GM12891 (cell line): ENCODE measurements at regions not wholly inside any gene's neighbourhood (a gene's known extent, or its start where the extent isn't known, plus 50 kb on each side); places are given as distances from the start of the nearest gene placed in this dataset.
A peak's percentile ranks its signal among the peaks of the same experiment; 100 is the strongest.
"Not testable (repeated sequence)": the region's sequence is repeated elsewhere in the genome, so short reads cannot be mapped to it uniquely, and the experiment has no call there.

Experiments used
- DNase-seq: peaks from one replicate; pipeline ENCODE4 v3.0.0; 2011; ENCODE audit warnings: low spot score; ENCODE audit not compliant: insufficient read length
- FAIRE-seq: peaks from 2 replicates; lab custom pipeline; 2011; peaks lifted over from hg19 to GRCh38; lab: Jason Lieb, UNC
- PAX5 ChIP-seq: IDR thresholded peaks from 2 replicates; pipeline ENCODE4 v1.6.1; 2011; ENCODE audit warnings: low read length, moderate library complexity, mild to moderate bottlenecking; ENCODE audit not compliant: insufficient read depth, severe bottlenecking
- POLR2A ChIP-seq: IDR thresholded peaks from 2 replicates; pipeline ENCODE4 v1.6.1; 2011; ENCODE audit warnings: low read depth, low read length, control low read depth
- POLR2AphosphoS5 ChIP-seq: IDR thresholded peaks from 2 replicates; pipeline ENCODE4 v1.6.1; 2011; ENCODE audit warnings: low read depth, low read length, control low read depth
- POU2F2 ChIP-seq: IDR thresholded peaks from 2 replicates; pipeline ENCODE4 v1.6.1; 2011; ENCODE audit warnings: low read depth, mild to moderate bottlenecking, control low read depth, low read length, moderate library complexity
- SPI1 ChIP-seq: IDR thresholded peaks from 2 replicates; pipeline ENCODE4 v1.6.1; 2011; ENCODE audit warnings: low read depth, low read length, control low read depth
- TAF1 ChIP-seq: IDR thresholded peaks from 2 replicates; pipeline ENCODE4 v1.6.1; 2011; ENCODE audit warnings: low read depth, low read length, control low read depth

- TF ChIP-seq POU2F2 (no peak), PAX5 (no peak), POLR2AphosphoS5 (no peak)
- DNase-seq (no peak), FAIRE-seq (peak; percentile 9)
These were observed 106.7 kb upstream of the AHI1 start for GRCh38 chr6:135604035-135604860.

- no peak for DNase-seq
- TF ChIP-seq SPI1 (no peak), POLR2A (no peak), POU2F2 (no peak)
- no peak for FAIRE-seq
These were observed 107.8 kb upstream of the AHI1 start for GRCh38 chr6:135605278-135605790.

- no peak for TF ChIP-seq PAX5
- TF ChIP-seq POLR2AphosphoS5: no peak
- no peak for DNase-seq
- FAIRE-seq: no peak
These were observed 108.9 kb upstream of the AHI1 start for GRCh38 chr6:135606392-135606791.

GRCh38 chr6:135608031-135608430 is 110.5 kb upstream of the AHI1 start:
- DNase-seq: no peak
- TF ChIP-seq POLR2A (no peak), SPI1 (no peak), PAX5 (no peak), POU2F2 (no peak), TAF1 (no peak), POLR2AphosphoS5 (no peak)
- FAIRE-seq: no peak

GRCh38 chr6:135610192-135610591 is 112.7 kb upstream of the AHI1 start:
- DNase-seq, FAIRE-seq: not testable (repeated sequence)

GRCh38 chr6:135616655-135617054 is 119.1 kb upstream of the AHI1 start:
- FAIRE-seq: no peak
- no peak for DNase-seq
- TF ChIP-seq SPI1 (no peak), POLR2A (no peak), POU2F2 (no peak), PAX5 (no peak), TAF1 (no peak), POLR2AphosphoS5 (no peak)

- DNase-seq (no peak), FAIRE-seq (no peak)
These were observed 119.7 kb upstream of the AHI1 start for GRCh38 chr6:135617222-135617621.

GRCh38 chr6:135622081-135622480 is 124.5 kb upstream of the AHI1 start:
- TF ChIP-seq POLR2AphosphoS5: no peak
- TF ChIP-seq POLR2A: no peak
- TF ChIP-seq POU2F2: no peak
- TF ChIP-seq SPI1: peak; percentile 74
- TF ChIP-seq PAX5: no peak
- TF ChIP-seq TAF1: no peak
- no peak for DNase-seq
- FAIRE-seq: no peak

More at GRCh38 chr6:135617222-135617621, 119.7 kb upstream of the AHI1 start:
- TF ChIP-seq TAF1 (no peak), POU2F2 (no peak), POLR2A (no peak), SPI1 (no peak), POLR2AphosphoS5 (no peak)

- FAIRE-seq (no peak), DNase-seq (no peak)
- no peak for TF ChIP-seq SPI1
- TF ChIP-seq POLR2AphosphoS5: no peak
- TF ChIP-seq POU2F2: no peak
- TF ChIP-seq PAX5: no peak
- TF ChIP-seq POLR2A: no peak
- no peak for TF ChIP-seq TAF1
These were observed 126.4 kb upstream of the AHI1 start for GRCh38 chr6:135623979-135624378.

- DNase-seq: no peak
- no peak for FAIRE-seq
These were observed 127.1 kb upstream of the AHI1 start for GRCh38 chr6:135624402-135625295.

GRCh38 chr6:135626001-135626400 is 128.5 kb upstream of the AHI1 start:
- DNase-seq, FAIRE-seq: not testable (repeated sequence)

More at GRCh38 chr6:135624402-135625295, 127.1 kb upstream of the AHI1 start:
- TF ChIP-seq SPI1 (no peak), TAF1 (no peak), POLR2A (no peak), PAX5 (no peak), POLR2AphosphoS5 (no peak), POU2F2 (no peak)
